ENCODE measurements at regions not wholly inside any gene's neighbourhood (a gene's known extent, or its start where the extent isn't known, plus 50 kb on each side); places are given as distances from the start of the nearest gene placed in this dataset.

GRCh38 chr6:15776458-15776980, 113.7 kb upstream of the DTNBP1 start:
- DNase-seq (ENCODE audit: low read depth) = no peak

DNA sequence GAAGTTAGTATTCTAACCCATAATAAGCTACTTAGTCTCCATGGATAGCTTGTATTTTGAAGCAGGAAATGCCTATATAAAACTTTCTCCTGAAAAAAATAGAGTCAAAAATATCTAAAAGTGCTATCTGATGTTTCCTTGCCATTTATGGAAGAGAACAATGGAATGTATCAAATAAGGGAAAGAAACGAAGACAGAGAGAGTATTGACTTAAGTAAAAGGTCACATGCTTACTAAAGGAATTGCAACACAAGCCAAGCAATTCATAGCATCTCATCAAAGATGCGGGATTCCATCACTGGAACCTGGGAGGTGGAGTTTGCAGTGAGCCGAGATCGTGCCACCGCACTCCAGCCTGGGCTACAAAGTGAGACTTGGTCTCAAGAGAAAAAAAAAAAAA, 112.9 kb upstream of the DTNBP1 start:
- DNase-seq (ENCODE audit: low read depth) = no peak

- DNase-seq (ENCODE audit: low read depth) = no peak
Measured at GRCh38 chr6:15775076-15775634, 112.3 kb upstream of the DTNBP1 start.

DNA sequence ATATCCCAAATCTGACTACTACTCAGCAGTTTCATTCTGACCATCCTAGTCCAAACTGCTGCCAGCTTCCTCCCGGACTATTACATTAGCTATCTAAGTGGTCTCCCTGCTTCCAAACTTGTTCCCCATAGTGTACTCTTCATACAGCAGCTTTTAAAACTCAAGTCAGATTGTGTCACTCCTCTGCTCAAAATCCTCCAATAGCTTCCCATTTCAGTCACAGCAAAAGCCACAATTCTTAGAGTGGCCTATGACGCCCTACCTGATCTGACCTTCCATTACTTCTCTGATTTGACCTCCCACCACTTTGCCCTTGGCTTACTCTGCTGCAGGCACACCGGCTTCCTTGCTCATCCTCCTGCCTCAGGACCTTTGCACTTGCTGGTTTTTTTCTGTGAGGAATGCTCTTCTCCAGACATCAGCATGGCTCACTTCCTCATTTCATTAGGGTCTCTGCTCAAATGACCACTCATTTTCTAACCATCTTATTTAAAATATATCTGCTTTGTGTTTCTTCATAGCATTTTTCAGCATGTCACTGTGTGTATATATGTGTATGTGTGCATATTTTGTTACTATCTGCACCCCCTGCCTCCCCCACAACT, 111.1 kb upstream of the DTNBP1 start:
- no peak for DNase-seq (ENCODE audit: low read depth)

DNA sequence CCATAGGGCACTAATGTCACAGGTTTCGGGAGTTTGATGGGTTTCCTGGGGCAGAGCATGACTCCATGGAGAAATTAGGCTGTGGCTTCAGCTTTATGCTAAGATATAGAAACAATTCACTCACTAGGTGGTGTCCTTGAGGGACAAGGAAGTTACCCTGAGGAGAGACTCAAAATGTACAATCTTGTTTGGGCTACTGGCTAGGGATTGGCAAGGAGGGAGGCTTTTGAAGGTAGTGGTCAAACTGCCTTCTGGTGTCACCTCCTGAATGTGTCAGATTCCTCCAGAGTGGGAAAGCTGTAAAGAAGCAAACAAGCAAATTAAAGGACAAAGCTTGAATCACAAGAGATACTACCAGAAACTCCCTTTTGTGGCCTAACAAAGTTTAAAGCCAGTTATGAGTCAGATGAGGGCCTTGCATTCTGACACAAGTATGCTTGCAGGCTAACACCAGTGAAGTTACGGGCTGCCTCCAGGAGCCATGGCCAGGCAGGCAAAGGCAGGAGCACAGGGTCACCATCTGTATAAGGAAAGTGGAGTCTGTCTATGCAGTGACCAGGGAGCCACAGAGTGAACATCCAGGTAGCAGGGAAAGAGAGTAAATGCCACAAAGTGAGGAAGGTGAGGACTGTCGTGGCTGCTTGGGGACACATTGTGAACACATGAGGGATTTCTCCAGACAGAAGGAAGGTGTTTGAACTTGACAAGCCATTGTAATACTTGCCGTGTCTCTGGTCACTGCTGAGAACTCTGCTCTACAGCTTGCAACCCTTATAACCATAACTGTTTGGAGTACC, 107.7 kb upstream of the DTNBP1 start:
- no peak for DNase-seq (ENCODE audit: low read depth)

GRCh38 chr6:15769511-15770018, 106.7 kb upstream of the DTNBP1 start:
- peak; percentile 69 for DNase-seq (ENCODE audit: low read depth)

- no peak for DNase-seq (ENCODE audit: low read depth)
Measured at GRCh38 chr6:15768999-15769398, 106.2 kb upstream of the DTNBP1 start.

- DNase-seq (ENCODE audit: low read depth) = no peak
Measured at GRCh38 chr6:15763837-15764236, 101.0 kb upstream of the DTNBP1 start.

DNA sequence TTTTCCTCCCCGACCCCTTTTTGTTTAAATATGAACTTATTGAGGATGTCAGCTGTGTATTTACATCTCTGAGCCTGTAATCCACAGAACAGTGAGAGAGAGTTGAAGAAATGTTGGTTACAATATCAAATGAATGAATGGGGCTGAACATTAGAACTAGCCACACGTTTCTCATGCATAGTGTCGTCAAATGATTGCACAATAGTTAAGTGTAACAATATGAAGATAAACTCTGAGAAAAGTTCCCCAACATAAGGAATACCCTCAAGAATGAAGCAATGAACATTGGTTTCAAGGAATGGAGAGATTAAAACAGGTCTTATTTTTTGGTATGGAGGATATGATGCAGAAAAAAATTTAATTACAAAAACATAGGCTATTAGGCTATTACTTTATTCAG, 100.5 kb upstream of the DTNBP1 start:
- DNase-seq (ENCODE audit: low read depth) = no peak

DNA sequence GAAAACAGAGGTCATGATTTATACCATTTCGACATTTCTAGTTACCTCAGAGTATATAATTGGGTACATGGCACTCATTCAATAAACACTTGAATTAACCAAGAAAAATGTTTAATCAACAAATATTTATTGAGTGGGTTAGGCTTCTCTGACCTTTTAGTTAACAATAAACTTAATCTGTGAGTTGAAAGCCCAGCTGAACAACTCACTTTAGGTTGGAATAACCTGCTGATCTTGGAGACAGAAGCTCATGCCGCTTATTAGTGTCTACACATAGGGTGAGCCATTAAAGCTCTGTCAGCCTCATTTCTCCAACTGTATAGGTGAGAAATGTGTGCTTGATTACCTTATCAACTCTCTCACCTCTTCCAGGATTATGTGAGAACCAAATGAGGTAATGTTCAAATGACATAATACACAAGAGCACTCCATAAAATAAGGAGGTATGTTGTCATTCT, 98.2 kb upstream of the DTNBP1 start:
- no peak for DNase-seq (ENCODE audit: low read depth)

- DNase-seq (ENCODE audit: low read depth) = no peak
Measured at GRCh38 chr6:15758631-15759215, 95.9 kb upstream of the DTNBP1 start.

DNA sequence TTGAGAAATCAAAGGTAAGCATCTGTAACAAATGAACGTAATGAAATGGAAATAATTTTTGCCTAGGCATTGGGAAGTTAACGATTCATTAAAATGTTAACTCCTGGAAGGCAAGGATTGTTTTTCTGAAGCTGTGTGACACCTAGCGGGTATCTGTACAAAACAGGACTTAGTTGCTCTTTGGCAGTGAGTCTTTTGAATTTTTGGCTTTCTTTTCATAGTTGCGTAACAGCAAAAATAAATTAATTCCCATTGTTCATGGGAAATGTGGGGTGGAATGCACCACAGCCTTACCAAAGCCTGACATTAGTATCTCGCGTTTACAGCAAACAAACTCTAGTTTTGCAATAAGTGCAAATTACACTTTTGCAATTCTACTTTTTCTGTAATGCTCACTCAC, 92.7 kb upstream of the DTNBP1 start:
- DNase-seq (ENCODE audit: low read depth) = no peak

- DNase-seq (ENCODE audit: low read depth) = no peak
Measured at GRCh38 chr6:15754706-15755079, 91.9 kb upstream of the DTNBP1 start.

GRCh38 chr6:15754035-15754705, 91.3 kb upstream of the DTNBP1 start:
- DNase-seq (ENCODE audit: low read depth) = peak; percentile 50

- peak; percentile 39 for DNase-seq (ENCODE audit: low read depth)
Measured at GRCh38 chr6:15752820-15753219, 90.0 kb upstream of the DTNBP1 start.

DNA sequence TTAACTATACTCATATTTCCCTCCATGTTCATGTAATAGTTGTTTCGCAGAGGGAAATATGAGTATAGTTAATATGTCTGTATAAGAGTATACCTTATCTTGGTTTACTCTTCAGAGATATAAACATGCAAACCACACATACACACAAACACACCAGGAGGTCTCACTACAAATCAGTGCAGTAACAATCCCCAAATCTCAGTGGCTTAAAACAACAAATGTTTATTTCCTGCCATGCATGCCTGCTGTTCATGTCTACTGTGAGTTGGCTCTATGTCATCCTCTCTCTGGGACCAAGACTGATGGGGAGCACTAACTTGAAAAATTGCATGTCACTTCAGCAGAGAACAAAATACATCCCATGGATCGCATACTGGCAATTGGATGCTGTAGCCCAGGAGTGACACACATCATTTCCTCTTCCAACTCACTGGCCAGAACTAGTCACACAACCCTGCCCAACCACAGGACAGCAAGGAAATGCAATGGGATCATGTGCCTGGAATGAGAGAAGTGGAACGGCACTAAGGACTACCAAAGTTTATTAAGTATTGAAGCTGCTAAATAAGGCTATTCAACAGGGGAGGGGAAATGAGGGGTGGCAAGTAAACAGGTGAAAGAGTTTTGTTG, 89.0 kb upstream of the DTNBP1 start:
- no peak for DNase-seq (ENCODE audit: low read depth)

GRCh38 chr6:15748341-15748740, 85.5 kb upstream of the DTNBP1 start:
- DNase-seq (ENCODE audit: low read depth) = no peak

DNA sequence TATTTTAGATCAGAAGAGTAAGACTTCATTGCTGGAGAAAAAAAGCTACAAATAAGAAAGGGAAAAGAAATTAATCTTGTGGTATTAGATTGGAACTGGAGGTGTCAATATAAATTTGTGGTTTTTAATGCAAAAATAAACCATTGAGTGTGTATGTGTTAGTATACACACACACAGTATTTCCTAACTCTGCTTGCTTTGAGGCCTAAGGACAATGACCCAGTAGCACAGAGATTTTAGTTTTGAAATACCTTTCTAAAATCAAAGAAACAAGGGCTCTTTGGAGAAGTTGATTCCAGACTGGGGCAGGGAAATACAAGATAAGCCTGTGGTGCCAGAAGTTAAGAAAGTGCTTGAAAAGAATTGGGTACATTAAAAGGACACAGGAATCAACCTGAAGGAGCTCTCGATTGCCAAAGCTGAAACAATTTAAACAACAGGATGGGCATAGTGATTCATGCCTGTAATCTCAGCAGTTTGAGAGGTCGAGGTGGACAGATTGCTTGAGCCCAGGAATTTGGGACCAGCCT, 84.6 kb upstream of the DTNBP1 start:
- no peak for DNase-seq (ENCODE audit: low read depth)

DNA sequence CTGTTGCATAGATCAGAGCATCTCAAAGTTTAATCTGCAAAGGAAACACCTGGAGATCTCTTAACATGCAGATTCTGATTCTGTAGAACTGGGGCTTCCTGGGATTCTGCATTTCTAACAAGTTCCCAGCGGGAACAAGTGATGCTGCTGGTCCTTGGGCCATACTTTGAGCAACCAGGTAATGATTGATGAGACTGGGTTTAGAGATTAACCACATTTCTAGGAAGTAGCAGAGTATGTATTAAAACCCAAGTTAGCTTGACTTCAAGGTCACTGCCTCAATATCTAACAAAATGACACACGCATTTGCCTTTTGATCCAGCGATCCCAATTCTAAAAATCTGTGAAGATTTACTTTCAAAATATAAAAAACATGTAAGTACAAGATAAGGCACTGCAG, 83.0 kb upstream of the DTNBP1 start:
- DNase-seq (ENCODE audit: low read depth) = no peak

DNA sequence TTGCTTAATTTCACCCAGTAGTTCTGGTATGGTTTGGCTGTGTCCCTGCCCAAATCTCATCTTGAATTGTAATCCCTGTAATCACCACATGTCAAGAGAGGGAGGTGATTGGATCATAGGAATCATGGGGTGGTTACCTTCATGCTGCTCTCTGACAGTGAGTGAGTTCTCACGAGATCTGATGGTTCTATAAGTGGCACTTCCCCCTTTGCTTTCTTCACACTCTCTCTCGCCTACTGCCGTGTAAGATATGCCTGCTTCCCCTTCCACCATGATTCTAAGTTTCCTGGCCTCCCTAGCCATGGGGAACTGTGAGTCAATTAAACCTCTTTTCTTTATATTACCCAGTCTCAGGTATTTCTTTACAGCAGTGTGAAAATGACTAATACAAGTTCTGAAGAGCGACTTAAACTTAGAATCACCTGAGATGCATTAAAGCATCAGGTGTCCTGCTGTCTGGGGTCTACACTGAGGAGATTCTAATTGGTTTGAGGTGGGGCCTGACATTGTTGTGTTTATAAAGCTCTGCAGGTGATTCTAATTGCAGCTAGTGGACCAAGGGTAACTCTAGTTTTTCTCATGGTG, 82.1 kb upstream of the DTNBP1 start:
- DNase-seq (ENCODE audit: low read depth) = no peak
